CD4-positive, alpha-beta T cell treated with Interleukin-4 for 4 hours (primary cell): ENCODE measurements at regions not wholly inside any gene's neighbourhood (a gene's known extent, or its start where the extent isn't known, plus 50 kb on each side); places are given as distances from the start of the nearest gene placed in this dataset.
"Not testable (repeated sequence)": the region's sequence is repeated elsewhere in the genome, so short reads cannot be mapped to it uniquely, and the experiment has no call there.

ENCODE experiments used
- DNase-seq: peaks from one replicate; pipeline ENCODE4 v3.0.0-alpha.2; 2020

DNA sequence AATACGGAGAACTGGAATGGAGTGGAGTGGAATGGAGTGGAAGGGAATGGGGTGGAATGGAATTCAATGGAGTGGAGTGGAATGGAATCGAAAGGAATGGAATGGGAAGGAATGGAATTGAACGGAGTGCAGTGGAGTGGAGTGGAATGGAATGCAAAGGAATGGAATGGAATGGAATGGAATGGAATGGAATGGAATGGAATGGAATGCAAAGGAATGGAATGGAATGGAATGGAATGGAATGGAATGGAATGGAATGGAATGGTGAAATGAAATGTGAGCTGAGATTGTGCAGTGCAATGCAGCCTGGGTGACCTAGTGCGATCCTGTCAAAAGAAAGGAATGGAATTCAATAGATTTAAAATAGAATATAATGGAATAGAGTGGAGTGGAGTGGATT lies 357.3 kb upstream of the WSB1 start:
- not testable (repeated sequence) for DNase-seq

DNA sequence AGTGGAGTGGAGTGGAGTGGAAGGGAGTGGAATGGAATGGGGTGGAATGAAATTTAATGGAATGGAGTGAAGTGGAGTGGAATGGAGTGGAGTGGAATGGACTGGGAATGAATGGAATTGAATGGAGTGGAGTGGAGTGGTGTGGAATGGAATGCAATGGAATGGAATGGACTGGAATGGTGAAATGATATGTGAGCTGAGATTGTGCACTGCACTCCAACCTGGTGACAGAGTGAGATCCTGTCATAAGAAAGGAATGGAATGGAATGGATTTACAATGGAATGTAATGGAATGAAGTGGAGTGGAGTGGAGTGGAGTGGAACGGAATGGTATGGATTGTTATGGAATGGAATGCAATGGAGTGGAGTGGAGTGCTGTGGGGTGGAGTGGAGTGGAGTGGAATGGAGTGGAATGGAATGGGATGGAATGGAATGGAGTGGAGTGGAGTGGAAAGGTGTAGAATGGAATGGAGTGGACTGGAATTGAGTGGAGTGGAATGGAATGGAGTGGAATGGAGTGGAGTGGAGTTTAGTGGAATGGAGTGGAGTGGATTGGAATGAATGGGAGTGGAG lies 356.1 kb upstream of the WSB1 start:
- DNase-seq, result not testable (repeated sequence)

DNA sequence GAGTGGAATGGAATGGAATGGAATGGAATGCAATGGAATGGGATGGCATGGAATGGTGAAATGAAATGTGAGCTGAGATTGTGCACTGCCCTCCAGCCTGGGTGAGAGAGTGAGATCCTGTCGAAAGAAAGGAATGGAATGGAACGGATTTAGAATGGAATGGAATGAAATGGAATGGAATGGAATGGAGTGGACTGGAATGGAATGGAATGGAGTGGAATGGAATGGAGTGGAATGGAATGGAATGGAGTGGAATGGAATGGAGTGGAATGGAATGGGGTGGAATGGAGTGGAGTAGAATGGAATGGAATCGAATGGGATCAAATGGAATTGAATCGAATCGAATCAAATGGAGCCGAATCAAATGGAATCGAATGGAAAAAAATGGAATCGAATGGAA lies 354.2 kb upstream of the WSB1 start:
- DNase-seq, result not testable (repeated sequence)

DNA sequence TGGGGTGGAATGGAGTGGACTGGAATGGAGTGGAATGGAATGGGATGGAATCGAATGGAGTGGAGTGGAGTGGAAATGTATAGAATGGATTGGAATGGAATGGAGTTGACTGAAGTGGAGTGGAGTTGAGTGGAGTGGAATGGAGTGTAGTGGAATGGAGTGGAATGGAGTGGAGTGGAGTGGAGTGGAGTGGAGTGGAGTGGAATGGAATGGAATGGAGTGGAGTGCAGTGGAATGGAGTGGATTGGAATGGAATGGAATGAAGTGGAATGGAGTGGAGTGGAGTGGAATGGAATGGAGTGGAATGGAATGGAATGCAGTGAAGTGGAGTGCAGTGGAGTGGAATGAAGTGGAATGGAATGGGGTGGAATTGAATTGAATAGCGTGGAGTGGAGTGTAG lies 353.3 kb upstream of the WSB1 start:
- DNase-seq, result not testable (repeated sequence)

DNA sequence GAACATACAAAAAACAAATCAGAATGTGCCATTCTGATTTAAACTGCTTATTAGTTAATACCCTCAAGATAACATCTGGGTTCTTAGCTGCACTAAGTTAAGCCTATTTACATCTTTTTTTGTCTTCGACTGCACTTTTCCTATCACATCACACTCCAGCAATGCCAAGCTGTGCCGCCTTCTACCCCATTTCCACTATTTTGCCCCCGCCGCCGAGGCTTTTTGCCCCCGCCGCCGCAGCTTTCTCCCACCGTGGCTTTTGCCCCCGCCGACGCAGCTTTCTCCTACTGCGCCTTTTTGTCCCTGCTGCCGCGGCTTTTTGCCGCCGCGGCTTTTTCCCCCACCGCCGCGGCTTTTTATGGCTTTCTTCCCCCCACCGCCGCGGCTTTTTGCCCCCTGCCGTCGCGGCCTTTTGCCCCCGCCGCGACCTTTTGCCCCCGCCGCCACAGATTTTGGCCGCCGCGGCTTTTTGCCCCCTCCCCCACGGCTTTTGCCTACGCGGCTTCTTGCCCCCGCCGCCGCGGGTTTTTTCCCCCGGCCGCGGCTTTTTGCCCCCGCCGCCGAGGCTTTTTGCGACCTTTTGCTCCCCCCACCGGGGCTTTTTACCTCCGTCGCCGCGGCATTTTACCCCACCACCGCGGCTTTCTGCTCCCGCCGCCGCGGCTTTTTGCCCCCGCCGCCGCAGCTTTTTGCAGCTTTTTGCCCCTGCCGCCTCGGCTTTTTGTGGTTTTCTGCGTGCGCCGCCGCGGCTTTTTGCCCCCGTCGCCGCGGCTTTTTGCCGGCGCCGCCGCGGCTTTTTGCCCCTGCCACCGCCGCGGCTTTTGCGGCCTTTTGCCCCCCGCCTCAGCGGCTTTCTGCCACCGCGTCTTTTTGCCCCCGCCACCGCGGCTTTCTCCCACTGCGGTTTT lies 331.4 kb upstream of the WSB1 start:
- no peak for DNase-seq

DNA sequence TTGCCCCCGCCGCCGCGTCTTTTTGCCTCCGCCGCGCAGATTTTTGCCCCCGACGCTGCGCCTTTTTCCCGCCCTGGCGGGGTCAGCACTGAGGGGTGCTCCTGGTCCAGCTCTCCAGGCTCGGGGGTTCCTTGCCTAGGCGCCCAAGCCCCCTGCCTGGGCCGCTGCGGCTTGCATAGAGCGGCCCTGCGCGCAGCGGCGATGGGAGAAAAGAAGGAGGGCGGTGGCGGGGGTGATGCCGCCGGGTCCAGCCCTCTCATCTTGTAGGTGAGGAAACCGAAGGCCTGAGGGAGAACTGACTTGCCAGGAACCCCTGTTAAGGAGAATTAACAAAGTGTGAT lies 330.8 kb upstream of the WSB1 start:
- no peak for DNase-seq

DNA sequence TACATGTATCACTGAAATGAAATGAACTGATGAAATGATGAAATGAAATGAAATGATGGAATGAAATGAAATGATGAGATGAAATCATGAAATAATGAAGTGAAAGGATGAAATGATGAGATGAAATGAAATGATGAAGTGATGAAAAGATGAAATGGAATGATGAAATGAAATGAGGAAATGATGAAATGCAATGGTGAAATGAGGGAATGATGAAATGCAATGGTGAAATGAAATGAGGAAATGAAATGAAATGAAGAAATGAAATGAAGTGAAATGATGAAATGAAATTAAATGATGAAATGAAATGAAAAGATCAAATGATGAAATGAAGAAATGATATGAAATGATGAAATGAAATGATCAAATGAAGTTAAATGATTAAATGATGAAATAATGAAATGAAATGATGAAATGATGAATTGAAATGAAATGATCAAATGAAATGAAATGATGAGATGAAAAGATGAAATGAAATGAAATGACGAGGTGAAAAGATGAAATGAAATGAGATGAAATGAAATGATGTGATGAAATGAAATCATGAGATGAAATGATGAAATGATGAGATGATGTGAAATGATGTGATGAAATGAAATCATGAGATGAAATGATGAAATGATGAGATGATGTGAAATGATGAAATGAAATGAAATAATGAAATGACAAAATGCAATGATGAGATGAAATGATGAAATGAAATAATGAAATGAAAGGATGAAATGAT lies 327.9 kb upstream of the WSB1 start:
- not testable (repeated sequence) for DNase-seq

DNA sequence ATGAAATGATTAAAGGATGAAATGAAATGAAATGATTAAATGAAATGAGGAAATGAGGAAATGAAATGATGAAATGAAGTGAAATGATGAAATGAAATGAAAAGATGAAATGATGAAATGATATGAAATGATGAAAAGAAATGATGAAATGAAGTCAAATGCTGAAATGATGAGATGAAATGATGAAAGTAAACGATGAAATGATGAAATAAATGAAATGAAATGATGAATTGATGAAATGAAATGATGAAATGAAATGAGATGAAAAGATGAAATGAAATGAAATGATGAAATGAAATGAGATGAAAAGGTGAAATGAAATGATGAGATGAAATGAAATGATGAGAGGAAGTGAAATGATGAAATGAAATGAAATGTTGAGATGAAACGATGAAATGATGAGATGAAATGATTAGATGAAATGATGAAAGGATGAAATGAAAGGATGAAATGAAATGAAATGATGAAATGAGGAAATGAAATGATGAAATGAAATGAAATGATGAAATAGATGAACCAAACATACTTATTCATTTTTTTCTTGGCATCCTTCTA lies 327.2 kb upstream of the WSB1 start:
- DNase-seq, result not testable (repeated sequence)

DNA sequence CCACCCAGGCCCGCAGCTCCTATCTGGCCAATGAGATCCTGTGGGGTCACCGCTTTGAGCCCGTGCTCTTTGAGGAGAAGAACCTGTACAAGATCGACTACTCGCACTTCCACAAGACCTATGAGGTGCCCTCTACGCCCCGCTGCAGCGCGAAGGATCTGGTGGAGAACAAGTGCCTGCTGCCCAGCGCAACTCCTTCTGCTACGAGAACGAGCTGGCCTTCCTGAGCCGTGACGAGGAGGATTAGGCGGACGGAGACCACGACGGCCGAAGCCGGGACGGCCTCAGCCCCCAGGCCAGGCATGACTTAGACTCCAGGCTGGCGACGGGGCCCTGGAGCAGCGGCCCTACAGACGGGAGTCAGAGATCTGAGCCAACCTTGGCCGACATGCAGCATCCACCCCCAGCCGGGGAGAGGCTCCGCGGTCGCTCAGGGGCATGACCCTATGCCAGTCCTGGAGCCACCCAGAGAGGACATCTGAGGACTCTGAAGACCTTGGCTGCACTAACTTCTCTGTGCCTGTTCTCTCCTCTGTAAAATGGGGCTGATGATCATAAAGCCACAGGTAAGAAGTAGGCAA lies 312.0 kb upstream of the WSB1 start:
- DNase-seq, result not testable (repeated sequence)

DNA sequence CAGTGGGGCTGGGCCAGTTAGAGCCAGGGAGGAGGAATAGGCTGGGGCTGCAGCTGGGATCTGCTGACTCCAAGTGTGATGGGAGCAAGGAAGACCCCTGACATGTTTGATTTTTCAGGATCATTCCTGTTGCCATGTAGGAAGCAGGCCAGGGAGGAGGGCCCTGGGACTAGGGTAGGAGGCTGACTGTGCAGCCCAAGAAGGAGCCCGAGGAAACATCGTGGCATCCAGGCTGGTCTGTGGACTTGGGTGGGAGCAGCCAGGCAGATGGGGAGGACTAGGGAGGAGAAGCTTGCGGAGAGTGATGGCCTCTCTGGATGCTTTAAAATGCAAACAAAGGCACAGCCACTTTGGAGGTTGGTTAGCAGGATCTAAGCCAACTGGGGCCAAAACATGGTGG lies 311.4 kb upstream of the WSB1 start:
- not testable (repeated sequence) for DNase-seq

DNA sequence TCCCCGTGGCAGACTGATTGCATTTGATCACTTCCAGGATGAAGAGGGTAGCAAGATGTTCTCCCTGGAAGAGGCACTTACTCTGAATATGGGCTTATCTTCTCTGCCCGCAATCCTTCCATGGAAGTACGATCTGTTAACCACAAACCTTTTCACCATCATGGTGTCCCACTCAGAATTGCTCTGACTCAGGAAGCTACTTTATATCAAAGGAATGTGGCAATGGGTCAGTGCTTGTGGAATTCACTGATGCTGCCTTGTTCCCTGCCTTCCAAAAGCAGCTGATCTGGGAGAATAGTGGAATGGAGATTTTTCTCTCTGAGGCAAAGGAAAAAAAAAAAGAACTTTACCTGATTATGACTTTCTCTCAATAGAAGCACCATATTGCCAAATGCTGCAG lies 306.1 kb upstream of the WSB1 start:
- DNase-seq, result not testable (repeated sequence)

DNA sequence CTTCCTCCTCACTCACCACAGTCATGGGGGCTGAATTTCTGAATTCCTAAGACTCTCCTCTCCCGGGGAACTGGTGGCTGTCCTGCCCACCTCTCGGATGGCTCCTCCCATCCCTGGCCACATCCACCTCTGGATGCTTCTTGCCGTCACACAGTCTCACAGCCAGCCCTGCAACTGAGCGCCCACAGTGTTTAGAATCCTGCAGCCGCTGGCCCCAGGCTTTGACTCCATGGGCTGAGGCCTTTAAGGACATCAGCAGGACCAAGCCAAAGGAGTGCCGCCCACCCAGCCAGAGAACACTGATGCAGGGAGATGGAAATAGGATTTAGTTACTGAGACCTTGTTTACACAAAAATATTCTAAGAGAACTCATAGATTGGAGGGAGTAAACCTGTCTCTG lies 299.3 kb upstream of the WSB1 start:
- not testable (repeated sequence) for DNase-seq

DNA sequence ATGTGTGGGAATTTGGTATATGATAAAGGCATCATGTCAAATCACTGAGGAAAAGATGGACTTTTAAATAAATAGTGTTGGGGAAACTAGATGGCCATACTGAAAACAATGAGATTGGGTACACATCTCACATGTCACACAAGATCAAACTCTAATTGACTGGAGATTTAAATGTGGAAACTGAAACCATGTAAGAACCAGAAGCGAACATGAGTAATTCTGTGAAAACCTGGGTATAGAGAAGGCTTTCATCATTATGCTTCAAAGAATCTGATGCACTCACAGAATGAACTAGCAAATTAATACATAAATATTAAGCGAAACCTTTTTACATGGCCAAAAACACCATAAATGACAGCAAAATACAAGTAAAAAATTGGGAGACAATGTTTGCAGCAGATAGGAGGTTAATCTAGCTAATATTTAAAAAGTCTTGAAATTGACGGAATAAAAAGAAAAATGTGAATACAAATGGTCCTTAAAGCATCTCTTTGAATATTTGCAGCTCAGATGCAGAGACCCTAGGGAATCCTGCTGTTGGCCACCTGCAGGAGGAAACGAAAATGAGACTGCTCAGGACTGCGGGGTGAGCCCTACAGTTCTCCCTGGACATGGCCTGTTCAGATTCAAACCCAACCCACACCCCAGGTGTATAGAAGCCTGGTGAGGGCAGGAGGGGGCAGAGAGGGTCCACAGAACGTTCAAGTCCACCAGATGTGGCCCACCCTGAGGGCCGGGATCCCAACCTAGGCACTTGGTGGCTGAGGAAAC lies 297.6 kb upstream of the WSB1 start:
- not testable (repeated sequence) for DNase-seq

DNA sequence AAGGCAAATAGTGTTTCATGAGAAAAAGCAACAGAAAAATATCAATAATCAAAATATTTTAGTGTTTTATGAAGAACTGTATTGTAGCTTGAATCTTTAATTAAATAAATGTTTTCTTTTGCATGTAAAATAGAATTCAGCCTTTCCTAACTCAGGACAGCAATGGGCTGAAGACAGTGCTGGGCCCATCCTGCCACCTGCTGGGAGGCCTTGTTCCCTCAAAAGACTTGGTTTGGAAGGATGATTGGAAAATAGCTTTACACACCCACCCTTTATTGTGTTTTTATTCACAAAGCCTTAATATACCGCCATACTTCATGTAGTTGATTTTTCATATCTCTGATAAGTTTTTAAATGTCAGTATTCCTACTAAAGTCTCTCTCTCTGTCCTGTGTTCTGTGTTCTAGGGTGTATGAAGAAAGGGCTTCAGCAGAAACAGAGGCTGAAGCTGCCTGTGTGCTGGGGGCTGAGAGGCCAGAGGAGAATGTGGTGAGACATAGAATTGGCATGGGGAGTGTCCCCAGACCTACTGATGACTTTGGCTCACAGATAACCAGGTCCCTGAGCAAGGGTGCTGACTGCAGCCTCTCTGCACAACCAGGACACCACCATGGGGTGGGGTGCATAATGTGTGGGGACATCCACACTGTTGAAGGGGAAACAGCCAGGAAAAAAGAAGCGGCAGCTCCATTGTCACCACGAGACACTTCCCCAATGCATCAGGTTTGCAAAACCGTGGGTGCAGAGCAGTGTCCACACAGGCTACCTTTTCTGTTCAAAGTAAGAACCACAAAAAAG lies 286.0 kb upstream of the WSB1 start:
- not testable (repeated sequence) for DNase-seq

DNA sequence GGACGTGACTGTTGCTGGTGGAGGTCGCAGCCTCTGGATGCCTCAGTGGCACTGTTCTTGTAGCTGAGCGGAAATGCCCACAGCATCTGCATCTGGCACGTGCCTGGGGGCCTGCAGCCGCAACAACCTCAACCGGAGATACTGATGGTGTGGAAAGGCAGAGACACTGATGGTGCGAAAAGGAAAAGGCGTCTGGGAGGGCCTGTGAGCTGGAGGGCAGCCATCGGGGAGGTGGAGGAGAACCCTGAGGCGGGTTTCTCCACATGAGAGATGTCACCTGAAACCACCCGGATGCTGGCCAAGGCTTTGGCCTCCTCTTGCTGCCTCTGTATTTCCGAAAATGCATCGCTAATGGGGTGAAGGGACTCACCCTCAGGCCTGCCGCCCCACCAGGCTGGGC lies 284.8 kb upstream of the WSB1 start:
- DNase-seq, result no peak

DNA sequence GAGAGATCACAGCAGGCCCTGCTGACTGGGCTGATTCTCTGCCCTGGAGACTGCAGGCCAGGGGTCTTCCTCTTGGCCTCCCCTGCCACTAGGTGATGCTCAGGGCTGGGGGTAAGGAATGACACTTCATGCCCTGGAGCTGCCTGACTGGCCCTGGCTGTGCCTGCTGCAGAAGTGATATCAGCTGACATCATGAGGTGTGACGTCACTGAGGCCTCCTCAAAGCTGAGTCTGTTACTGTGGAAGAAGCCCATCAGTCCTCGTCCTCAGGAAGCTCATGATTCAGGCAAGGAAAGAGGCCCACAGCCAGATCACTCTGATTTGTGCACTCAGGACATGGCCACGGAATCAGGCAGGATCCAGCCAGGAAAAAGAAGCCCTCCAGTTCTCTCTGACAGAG lies 283.8 kb upstream of the WSB1 start:
- DNase-seq, result not testable (repeated sequence)

DNA sequence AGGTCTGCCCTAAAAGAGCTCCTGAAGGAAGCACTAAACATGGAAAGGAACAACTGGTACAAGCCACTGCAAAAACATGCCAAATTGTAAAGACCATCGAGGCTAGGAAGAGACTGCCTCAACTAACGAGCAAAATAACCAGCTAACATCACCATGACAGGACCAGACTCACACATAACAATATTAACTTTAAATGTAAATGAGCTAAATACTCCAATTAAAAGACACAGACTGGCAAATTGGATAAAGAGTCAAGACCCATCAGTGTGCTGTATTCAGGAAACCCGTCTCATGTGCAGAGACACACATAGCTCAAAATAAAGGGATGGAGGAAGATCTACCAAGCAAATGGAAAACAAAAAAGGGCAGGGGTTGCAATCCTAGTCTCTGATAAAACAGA lies 263.4 kb upstream of the WSB1 start:
- not testable (repeated sequence) for DNase-seq

DNA sequence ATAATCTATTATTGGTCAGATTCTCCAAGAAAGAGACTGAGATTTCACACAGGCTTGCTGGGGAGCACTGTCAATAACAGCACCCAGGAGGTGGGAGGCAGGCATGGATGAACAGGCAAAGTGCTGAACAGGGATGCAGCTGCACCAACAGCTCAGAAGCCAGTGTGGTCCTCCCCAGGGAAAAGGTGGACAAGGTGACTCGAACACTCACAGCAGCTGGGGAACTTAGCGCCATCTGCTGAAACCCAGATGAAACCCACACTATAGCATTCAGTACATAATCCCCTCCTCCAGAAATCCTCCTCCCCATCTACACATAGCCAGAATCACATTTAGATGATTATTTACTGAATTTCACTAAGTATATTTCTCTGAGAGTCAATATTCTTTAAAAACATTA lies 255.2 kb upstream of the WSB1 start:
- no peak for DNase-seq

DNA sequence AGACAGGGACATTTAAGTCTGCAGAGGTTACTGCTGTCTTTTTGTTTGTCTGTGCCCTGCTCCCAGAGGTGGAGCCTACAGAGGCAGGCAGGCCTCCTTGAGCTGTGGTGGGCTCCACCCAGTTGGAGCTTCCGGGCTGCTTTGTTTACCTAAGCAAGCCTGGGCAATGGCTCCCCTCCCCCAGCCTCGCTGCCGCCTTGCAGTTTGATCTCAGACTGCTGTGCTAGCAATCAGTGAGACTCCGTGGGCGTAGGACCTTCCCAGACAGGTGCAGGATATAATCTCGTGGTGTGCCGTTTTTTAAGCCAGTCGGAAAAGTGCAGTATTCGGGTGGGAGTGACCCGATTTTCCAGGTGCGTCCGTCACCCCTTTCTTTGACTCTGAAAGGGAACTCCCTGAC lies 248.9 kb upstream of the WSB1 start:
- DNase-seq, result not testable (repeated sequence)

DNA sequence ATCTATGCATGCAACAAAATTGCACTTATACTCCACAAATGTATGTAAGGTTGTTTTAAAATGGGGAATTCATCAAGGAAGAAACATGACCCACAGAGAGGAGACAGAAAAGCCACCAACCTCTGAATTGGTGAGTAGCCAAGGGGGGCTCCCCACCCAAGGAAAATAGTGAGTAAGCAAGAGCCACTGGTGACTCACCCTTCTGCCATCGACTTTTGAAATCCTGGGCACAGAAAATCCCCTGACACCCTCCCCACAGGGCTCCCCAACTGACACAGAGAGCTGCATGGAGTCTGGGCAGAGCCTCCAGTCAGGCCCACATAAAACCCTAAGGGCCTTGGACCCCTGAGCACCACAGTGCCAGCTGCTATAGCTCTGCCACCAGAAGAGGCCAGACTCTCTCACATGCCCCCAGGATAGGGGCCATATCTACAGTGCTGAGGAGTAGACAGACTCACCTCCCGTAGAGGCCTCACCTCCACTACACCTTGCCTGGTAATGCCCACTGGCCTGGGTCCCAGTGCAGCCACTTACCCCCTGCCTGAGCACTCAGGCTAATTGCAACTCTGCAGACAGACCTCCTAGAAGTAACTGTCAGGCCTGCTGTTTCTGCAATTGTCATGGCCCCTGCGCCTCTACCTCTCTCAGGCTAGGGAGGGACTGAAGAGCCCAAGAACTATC lies 244.7 kb upstream of the WSB1 start:
- DNase-seq, result no peak

DNA sequence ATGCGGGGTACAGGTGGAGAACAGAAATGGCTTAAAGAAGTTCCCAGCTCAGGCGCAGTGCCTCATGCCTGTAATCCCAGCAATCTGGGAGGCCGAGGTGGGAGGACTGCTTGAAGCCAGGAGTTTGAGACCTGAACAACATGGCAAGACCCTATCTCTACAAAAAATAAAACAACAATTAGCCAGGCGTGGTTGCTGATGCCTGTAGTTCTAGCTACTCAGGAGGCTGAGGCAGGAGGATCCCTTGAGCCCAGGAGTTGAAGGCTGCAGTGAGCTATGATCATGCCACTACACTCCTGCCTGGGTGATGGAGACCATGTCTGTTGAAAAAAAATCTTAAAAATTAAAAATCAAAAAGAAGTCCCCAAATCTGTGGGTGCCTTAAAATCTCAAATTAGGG lies 228.3 kb upstream of the WSB1 start:
- DNase-seq, result no peak
